BJ (cell line): ENCODE measurements at regions not wholly inside any gene's neighbourhood (a gene's known extent, or its start where the extent isn't known, plus 50 kb on each side); places are given as distances from the start of the nearest gene placed in this dataset.
A peak's percentile ranks its signal among the peaks of the same experiment; 100 is the strongest.
"Not testable (repeated sequence)": the region's sequence is repeated elsewhere in the genome, so short reads cannot be mapped to it uniquely, and the experiment has no call there.

Experiments
- CTCF ChIA-PET: fragments of 350-600 bp; formaldehyde crosslinking; extraction: SDS; loops from one replicate; lab custom pipeline; 2021; ENCODE audit warnings: antibody characterized with exemption, inconsistent platforms; lab: Yijun Ruan, JAX
- POLR2A ChIA-PET: fragments of 300-600 bp; sonication (Branson Sonifier 250); formaldehyde crosslinking; extraction: SDS; loops from one replicate; lab custom pipeline; 2021; ENCODE audit warnings: antibody characterized with exemption; lab: Charles Lee
- DNase-seq: peaks from one replicate; pipeline ENCODE4 v3.0.0-alpha.2; 2011; ENCODE audit warnings: low read depth
- H3K27me3 ChIP-seq: 2 replicates; pipeline ENCODE4 v1.6.0; 2011; ENCODE audit warnings: low read length; ENCODE audit not compliant: control insufficient read depth, insufficient read depth
- H3K36me3 ChIP-seq: 2 replicates; pipeline ENCODE4 v1.5.1; 2011; ENCODE audit warnings: low read length; ENCODE audit not compliant: control insufficient read depth, insufficient read depth
- H3K4me3 ChIP-seq: 2 replicates; pipeline ENCODE4 v1.5.1; 2011; ENCODE audit warnings: low read depth, mild to moderate bottlenecking, control low read depth, low read length
- TF ChIP-seq, protein P1 (sequence below): IDR thresholded peaks from 2 replicates; pipeline ENCODE4 v1.5.1; 2011; ENCODE audit warnings: low read depth, mild to moderate bottlenecking, control low read depth, inconsistent platforms, low read length, moderate library complexity; ENCODE audit not compliant: insufficient read depth

DNA sequence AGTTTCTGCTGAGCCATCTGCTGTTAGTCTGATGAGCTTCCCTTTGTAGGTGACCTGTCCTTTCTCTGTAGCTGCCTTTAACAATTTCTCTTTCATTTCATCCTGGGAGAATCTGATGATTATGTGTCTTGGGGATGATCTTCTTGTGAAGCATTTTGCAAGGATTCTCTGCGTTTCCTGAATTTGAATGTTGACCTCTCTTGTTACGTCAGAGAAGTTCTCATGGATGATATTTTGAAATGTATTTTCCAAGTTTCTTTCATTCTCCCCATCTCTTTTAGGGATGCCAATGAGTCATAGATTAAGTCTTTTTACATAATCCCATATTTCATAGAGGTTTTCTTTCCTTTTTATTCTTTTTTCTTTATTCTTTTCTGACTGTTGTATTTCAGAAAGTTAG lies 184.2 kb upstream of the BET1 start:
- Histone ChIP-seq H3K4me3 (no peak overlapping the region), H3K36me3 (no peaks in the 10 kb centered on the region), H3K27me3 (no peaks in the 10 kb centered on the region)
- ChIA-PET POLR2A (no interaction called here), CTCF (interaction anchor here (0.6 to 1.7 kb wide), 2 partner anchors 10 to 286 kb away, joined by 3 read pairs; no protein-coding TSS in a partner anchor)
- DNase-seq, result no peak
- TF ChIP-seq, protein P1, sequence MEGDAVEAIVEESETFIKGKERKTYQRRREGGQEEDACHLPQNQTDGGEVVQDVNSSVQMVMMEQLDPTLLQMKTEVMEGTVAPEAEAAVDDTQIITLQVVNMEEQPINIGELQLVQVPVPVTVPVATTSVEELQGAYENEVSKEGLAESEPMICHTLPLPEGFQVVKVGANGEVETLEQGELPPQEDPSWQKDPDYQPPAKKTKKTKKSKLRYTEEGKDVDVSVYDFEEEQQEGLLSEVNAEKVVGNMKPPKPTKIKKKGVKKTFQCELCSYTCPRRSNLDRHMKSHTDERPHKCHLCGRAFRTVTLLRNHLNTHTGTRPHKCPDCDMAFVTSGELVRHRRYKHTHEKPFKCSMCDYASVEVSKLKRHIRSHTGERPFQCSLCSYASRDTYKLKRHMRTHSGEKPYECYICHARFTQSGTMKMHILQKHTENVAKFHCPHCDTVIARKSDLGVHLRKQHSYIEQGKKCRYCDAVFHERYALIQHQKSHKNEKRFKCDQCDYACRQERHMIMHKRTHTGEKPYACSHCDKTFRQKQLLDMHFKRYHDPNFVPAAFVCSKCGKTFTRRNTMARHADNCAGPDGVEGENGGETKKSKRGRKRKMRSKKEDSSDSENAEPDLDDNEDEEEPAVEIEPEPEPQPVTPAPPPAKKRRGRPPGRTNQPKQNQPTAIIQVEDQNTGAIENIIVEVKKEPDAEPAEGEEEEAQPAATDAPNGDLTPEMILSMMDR, result no peak

DNA sequence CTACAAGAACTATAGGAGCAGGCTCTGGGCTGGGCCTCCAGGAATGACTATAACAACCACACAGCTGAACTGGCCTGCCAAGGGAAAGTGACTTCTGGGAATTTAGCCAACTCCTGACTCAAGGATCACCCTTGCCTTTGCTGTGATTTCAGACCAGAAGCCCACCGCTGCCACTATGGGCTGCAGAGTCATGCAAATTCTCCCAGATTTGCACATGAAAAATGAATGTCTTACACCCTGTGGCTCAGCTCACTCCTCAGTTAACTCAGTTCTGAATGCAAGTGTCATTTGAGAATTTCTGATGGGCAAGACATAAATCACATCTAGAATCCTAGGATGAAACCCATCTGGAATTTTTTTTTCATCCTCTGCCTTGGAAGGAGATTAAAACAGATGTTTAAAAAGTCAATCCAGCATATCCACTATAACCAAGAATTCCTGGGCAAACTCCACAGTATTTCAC lies 186.5 kb upstream of the BET1 start:
- H3K4me3 ChIP-seq, result no peak overlapping the region
- peak; percentile 88 for DNase-seq
- no peaks in the 10 kb centered on the region for H3K27me3 ChIP-seq
- CTCF ChIA-PET, result no interaction called here
- POLR2A ChIA-PET, result no interaction called here
- TF ChIP-seq, protein P1, result no peak
- no peaks in the 10 kb centered on the region for H3K36me3 ChIP-seq

DNA sequence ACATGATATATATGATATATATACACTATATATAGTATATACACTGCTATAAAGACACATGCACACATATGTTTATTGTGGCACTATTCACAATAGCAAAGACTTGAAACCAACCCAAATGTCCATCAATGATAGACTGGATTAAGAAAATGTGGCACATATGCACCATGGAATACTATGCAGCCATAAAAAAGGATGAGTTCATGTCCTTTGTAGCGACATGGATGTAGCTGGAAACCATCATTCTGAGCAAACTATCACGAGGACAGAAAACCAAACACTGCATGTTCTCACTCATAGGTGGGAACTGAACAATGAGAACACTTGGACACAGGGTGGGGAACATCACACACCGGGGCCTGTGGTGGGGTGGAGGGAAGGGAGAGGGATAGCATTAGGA lies 190.3 kb upstream of the BET1 start:
- DNase-seq, POLR2A ChIA-PET, CTCF ChIA-PET, H3K4me3 ChIP-seq, H3K27me3 ChIP-seq, H3K36me3 ChIP-seq: not testable (repeated sequence)

DNA sequence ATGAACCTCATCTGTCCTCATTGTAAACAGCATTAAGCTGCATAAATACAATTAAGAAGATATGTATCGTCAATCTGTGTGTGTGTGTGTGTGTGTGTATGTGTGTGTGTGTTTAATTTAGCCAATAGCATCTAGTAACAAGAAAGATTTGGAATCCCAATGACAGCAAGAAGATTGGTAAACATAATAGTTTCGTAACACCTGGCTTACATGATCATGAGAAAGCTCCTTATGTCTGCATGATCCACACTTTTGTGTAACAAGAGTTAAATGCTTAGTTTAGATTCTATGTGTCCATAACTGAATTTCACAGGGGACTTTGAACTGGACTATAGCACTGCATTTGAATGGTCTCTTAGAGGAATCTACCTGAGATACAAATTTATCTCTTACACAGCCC lies 191.0 kb upstream of the BET1 start:
- Histone ChIP-seq H3K36me3 (no peaks in the 10 kb centered on the region), H3K27me3 (no peaks in the 10 kb centered on the region), H3K4me3 (no peak overlapping the region)
- TF ChIP-seq, protein P1, result no peak
- POLR2A ChIA-PET, result interaction anchor here (0.5 kb wide), 1 partner anchor 9 kb away, joined by 3 read pairs; no protein-coding TSS in a partner anchor
- CTCF ChIA-PET, result interaction anchor here (1.2 kb wide), 1 partner anchor 62 kb away, joined by 3 read pairs; no protein-coding TSS in a partner anchor
- DNase-seq, result no peak

DNA sequence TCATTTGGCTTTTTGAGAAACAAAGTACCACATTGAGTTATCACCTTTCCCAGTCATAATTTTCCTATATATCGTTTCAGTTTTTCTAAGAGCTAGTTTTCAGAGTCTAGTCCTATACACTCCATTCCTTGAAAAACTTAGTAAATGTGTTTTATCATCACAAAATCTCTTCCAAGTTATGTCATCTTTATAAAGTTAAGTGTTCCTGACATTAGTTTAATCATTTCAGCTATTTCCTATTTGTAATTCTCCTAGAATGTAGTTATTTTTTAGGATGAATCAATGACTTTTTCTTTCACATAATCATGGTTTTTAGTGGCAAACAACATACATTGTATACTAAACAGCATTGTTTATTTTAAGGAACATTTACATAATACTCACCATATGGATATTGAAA lies 191.7 kb upstream of the BET1 start:
- TF ChIP-seq, protein P1, result no peak
- Histone ChIP-seq H3K36me3 (no peaks in the 10 kb centered on the region), H3K27me3 (no peaks in the 10 kb centered on the region), H3K4me3 (no peak overlapping the region)
- DNase-seq, result no peak
- ChIA-PET CTCF (interaction anchor here (1.2 kb wide), 1 partner anchor 62 kb away, joined by 3 read pairs; no protein-coding TSS in a partner anchor), POLR2A (interaction anchor here (0.5 kb wide), 1 partner anchor 9 kb away, joined by 3 read pairs; no protein-coding TSS in a partner anchor)

DNA sequence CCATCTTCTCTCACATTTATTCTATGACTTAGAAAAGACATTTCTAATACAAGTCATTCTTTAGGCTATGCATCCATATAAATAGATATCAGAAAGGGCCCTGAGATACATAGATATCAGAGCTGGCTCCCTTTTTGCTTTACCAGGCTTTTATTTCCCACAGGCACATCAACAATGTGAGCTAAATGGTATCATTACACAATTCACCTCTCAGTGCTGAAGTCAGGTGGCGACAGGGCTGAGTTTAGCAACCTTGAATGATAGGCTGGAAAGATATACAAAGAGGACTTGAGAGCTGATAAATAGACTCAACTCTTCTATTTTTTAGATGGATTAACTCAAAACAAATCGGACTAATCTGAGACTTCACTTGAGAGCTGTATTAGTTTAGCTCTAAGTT lies 189.2 kb upstream of the COL1A2 start:
- Histone ChIP-seq H3K4me3 (no peak overlapping the region), H3K27me3 (no peaks in the 10 kb centered on the region), H3K36me3 (no peaks in the 10 kb centered on the region)
- TF ChIP-seq, protein P1, result no peak
- ChIA-PET CTCF (interaction anchor here (0.6 to 1.2 kb wide), 2 partner anchors 9 to 1249 kb away, joined by 3 read pairs; no protein-coding TSS in a partner anchor), POLR2A (interaction anchor here (0.6 kb wide), 1 partner anchor 17 kb away, joined by 5 read pairs; no protein-coding TSS in a partner anchor)
- DNase-seq, result no peak
